ENCODE measurements at regions not wholly inside any gene's neighbourhood (a gene's known extent, or its start where the extent isn't known, plus 50 kb on each side); places are given as distances from the start of the nearest gene placed in this dataset.

DNA sequence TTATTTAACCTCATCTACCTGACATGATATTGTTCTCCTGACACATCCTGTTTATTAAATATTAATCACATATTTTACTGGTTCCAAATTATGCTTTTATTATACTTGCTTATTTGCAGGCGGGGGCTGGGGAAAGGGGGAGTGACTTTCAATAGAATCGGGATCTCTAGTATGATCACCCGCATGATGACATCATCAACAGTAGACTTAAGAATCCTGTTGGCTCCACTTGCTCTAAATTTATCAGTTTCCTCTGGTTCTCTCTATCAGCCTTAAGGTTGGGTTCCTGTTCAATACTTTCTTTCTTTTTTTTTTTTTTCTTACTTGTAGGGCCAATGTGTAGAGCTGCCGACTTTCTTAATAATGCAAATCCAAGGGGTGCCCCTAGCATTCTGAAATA lies 317.5 kb downstream of the BCHE start:
- TF ChIP-seq ZFP30 (CRISPR knock-in tag; IDR thresholded peaks at IDR 0.05) (no peak), ZC3H10 (CRISPR knock-in tag; IDR thresholded peaks at IDR 0.05) (no peak), ZNF565 (CRISPR knock-in tag; conservative IDR thresholded peaks at IDR 0.05; ENCODE audit: low read depth) (no peak), TCF4 (CRISPR knock-in tag; IDR thresholded peaks at IDR 0.05; ENCODE audit: borderline replicate concordance) (no peak), OSR1 (CRISPR knock-in tag; IDR thresholded peaks at IDR 0.05) (no peak), RARB (CRISPR knock-in tag; IDR thresholded peaks at IDR 0.05) (no peak), ARNTL (CRISPR knock-in tag; IDR thresholded peaks at IDR 0.05; ENCODE audit: borderline replicate concordance, low read depth) (no peak), ISL1 (CRISPR knock-in tag; IDR thresholded peaks at IDR 0.05) (no peak), ZFP3 (CRISPR knock-in tag; IDR thresholded peaks at IDR 0.05) (no peak), ZNF8 (CRISPR knock-in tag; IDR thresholded peaks at IDR 0.05) (no peak), ZNF70 (CRISPR knock-in tag; IDR thresholded peaks at IDR 0.05) (no peak), TOX (CRISPR knock-in tag; IDR thresholded peaks at IDR 0.05; ENCODE audit: borderline replicate concordance) (no peak)
- TF ChIP-seq, protein P1, sequence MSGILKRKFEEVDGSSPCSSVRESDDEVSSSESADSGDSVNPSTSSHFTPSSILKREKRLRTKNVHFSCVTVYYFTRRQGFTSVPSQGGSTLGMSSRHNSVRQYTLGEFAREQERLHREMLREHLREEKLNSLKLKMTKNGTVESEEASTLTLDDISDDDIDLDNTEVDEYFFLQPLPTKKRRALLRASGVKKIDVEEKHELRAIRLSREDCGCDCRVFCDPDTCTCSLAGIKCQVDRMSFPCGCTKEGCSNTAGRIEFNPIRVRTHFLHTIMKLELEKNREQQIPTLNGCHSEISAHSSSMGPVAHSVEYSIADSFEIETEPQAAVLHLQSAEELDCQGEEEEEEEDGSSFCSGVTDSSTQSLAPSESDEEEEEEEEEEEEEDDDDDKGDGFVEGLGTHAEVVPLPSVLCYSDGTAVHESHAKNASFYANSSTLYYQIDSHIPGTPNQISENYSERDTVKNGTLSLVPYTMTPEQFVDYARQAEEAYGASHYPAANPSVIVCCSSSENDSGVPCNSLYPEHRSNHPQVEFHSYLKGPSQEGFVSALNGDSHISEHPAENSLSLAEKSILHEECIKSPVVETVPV (CRISPR knock-in tag; IDR thresholded peaks at IDR 0.05): no peak
- TF ChIP-seq, protein P2, sequence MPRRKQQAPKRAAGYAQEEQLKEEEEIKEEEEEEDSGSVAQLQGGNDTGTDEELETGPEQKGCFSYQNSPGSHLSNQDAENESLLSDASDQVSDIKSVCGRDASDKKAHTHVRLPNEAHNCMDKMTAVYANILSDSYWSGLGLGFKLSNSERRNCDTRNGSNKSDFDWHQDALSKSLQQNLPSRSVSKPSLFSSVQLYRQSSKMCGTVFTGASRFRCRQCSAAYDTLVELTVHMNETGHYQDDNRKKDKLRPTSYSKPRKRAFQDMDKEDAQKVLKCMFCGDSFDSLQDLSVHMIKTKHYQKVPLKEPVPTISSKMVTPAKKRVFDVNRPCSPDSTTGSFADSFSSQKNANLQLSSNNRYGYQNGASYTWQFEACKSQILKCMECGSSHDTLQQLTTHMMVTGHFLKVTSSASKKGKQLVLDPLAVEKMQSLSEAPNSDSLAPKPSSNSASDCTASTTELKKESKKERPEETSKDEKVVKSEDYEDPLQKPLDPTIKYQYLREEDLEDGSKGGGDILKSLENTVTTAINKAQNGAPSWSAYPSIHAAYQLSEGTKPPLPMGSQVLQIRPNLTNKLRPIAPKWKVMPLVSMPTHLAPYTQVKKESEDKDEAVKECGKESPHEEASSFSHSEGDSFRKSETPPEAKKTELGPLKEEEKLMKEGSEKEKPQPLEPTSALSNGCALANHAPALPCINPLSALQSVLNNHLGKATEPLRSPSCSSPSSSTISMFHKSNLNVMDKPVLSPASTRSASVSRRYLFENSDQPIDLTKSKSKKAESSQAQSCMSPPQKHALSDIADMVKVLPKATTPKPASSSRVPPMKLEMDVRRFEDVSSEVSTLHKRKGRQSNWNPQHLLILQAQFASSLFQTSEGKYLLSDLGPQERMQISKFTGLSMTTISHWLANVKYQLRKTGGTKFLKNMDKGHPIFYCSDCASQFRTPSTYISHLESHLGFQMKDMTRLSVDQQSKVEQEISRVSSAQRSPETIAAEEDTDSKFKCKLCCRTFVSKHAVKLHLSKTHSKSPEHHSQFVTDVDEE (CRISPR knock-in tag; IDR thresholded peaks at IDR 0.05): no peak
- no peak for ATAC-seq

DNA sequence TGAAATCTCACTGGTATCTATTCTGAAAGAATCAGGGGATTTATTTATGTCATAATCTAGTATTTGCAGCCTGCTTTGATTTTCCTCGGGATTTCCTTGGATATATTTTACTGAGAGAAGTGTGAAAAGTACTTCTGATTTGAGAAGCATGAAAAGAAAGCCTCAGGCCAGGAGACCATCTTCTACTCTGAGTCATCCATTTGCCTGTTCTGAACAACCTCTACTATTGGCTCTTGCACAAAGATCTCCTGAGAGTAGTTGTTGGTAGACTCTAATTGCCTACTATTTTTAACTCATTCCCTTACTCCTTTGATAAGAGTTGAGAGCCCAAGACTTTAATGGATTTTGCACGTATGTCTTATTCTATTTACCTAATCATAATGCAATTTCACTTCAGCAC lies 318.9 kb downstream of the BCHE start:
- no peak for ATAC-seq
- no peak for TF ChIP-seq BACH2 (CRISPR knock-in tag; IDR thresholded peaks at IDR 0.05; ENCODE audit: borderline replicate concordance)

DNA sequence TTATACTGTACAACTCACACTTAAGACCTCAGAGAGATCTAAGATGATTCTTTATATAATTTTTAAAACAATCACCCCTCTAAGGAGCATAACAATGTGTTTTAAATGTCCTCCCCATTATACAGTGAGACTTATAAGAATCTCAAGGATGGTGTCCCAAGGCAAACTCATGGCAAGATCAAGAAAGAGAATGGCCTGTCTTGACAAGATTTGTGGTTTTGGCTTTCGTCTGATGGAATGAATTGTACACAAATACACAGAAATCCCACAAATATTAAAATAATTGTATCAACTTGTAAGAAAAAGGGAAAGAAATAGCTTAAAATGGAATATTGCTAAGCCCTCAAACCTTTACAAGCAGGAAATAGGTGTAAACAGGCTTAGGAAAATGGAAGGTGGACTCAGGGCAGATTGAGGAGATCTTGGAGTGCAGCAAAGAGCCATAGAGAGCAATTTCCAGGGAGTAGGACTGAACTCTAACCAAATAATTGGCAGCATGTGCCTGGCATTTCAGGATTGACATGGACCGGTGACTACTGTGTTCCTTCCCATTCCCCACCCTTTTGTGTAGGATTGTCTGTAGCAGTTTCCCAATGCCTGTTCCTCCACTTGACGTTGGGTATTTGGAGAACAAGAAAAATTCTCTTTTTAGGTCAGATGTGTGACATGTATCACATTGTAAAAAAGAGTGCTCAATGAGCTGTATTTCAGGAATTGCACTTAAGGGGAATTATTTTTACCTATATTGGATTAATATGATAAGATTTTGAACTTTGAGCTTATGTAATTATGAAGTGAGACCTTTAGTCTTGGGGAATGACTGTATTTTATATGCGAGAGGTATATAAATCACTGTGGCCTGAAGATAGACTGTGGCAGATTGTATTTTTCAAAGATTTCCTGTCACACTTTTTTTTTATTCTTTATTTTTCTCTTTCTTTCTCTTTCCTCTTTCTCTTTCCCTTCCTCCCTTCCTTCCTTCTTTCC lies 317.8 kb upstream of the SLITRK3 start:
- ATAC-seq: no peak
- TF ChIP-seq BACH2 (CRISPR knock-in tag; IDR thresholded peaks at IDR 0.05; ENCODE audit: borderline replicate concordance): no peak
- TF ChIP-seq PPARA (CRISPR knock-in tag; IDR thresholded peaks at IDR 0.05; ENCODE audit: borderline replicate concordance): no peak
- no peak for TF ChIP-seq CSDC2 (CRISPR knock-in tag; IDR thresholded peaks at IDR 0.05)

DNA sequence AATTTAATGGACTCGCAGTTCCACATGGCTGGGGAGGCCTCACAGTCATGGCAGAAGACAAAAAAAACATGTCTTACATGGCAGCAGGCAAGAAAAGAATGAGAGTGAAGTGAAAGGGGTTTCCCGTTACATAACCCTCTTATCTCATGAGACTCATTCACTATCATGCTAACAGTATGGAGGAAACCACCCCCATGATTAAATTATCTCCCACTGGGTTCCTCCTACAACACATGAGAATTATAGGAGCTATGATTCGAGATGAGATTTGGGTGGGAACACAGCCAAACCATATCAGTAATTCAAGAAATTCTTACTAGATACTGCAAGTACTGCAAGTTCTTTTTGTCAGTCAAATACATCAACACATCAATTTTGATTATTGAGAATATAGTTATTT lies 311.4 kb upstream of the SLITRK3 start:
- TF ChIP-seq, protein P3, sequence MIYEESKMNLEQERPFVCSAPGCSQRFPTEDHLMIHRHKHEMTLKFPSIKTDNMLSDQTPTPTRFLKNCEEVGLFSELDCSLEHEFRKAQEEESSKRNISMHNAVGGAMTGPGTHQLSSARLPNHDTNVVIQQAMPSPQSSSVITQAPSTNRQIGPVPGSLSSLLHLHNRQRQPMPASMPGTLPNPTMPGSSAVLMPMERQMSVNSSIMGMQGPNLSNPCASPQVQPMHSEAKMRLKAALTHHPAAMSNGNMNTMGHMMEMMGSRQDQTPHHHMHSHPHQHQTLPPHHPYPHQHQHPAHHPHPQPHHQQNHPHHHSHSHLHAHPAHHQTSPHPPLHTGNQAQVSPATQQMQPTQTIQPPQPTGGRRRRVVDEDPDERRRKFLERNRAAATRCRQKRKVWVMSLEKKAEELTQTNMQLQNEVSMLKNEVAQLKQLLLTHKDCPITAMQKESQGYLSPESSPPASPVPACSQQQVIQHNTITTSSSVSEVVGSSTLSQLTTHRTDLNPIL (CRISPR knock-in tag; IDR thresholded peaks at IDR 0.05; ENCODE audit: low read depth): no peak
- TF ChIP-seq, protein P4, sequence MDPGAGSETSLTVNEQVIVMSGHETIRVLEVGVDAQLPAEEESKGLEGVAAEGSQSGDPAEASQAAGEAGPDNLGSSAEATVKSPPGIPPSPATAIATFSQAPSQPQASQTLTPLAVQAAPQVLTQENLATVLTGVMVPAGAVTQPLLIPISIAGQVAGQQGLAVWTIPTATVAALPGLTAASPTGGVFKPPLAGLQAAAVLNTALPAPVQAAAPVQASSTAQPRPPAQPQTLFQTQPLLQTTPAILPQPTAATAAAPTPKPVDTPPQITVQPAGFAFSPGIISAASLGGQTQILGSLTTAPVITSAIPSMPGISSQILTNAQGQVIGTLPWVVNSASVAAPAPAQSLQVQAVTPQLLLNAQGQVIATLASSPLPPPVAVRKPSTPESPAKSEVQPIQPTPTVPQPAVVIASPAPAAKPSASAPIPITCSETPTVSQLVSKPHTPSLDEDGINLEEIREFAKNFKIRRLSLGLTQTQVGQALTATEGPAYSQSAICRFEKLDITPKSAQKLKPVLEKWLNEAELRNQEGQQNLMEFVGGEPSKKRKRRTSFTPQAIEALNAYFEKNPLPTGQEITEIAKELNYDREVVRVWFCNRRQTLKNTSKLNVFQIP (CRISPR knock-in tag; IDR thresholded peaks at IDR 0.05; ENCODE audit: borderline replicate concordance, low read depth): no peak
- TF ChIP-seq PPARA (CRISPR knock-in tag; IDR thresholded peaks at IDR 0.05; ENCODE audit: borderline replicate concordance) (no peak), ZFP3 (CRISPR knock-in tag; IDR thresholded peaks at IDR 0.05) (no peak), ZNF70 (CRISPR knock-in tag; IDR thresholded peaks at IDR 0.05) (no peak), TCF4 (CRISPR knock-in tag; IDR thresholded peaks at IDR 0.05; ENCODE audit: borderline replicate concordance) (no peak), SNAI2 (CRISPR knock-in tag; IDR thresholded peaks at IDR 0.05) (no peak), ESRRG (CRISPR knock-in tag; IDR thresholded peaks at IDR 0.05) (no peak), BACH2 (CRISPR knock-in tag; IDR thresholded peaks at IDR 0.05; ENCODE audit: borderline replicate concordance) (no peak)
- TF ChIP-seq, protein P2 (CRISPR knock-in tag; IDR thresholded peaks at IDR 0.05): no peak
- TF ChIP-seq, protein P1 (CRISPR knock-in tag; IDR thresholded peaks at IDR 0.05): no peak

More for the DNA sequence above, 311.4 kb upstream of the SLITRK3 start:
- no peak for ATAC-seq
